ENCODE measurements at regions not wholly inside any gene's neighbourhood (a gene's known extent, or its start where the extent isn't known, plus 50 kb on each side); places are given as distances from the start of the nearest gene placed in this dataset.

DNA sequence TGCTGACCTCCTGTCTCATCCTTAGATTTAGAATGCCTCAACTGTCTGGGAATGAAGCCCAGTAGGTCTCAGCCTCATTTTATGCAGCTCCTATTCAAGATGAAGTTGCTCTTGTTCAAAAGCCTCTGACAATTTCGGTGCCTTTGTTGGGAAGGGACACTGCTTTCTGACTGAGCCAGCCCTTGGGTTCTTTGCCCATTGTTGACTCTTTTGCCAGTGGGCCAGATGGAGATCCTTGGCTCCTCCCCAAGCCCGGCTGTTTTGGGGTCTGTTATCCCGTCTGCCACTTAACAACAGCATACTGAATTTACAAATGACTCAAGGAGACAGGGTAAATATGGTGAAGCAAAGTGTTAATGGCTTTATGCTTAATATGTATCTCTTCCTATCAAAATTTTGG lies 58.3 kb upstream of the PRKX start:
- no peak overlapping the region for H3K4me2 ChIP-seq (ENCODE audit: low read length)
- H3K9ac ChIP-seq (ENCODE audit: low read length) = no peak overlapping the region
- DNase-seq (no peak), ATAC-seq (no peak)
- no peaks in the 10 kb centered on the region for H3K4me1 ChIP-seq (ENCODE audit: insufficient read depth, low read length)
- ChIA-PET CTCF (no interaction called here), POLR2A (ENCODE audit: unreplicated experiment) (no interaction called here)
- H3K36me3 ChIP-seq (ENCODE audit: low read depth, low read length) = no peaks in the 10 kb centered on the region
- H3K27me3 ChIP-seq (ENCODE audit: low read length) = peaks cover 21% of the 10 kb centered on the region
- H3K4me3 ChIP-seq (ENCODE audit: low read length) = no peak overlapping the region
- no peaks in the 10 kb centered on the region for H3K79me2 ChIP-seq (ENCODE audit: low read length)
- no peaks in the 10 kb centered on the region for H3F3A ChIP-seq (ENCODE audit: low read length, unreplicated experiment)
- H3K9me2 ChIP-seq (replicated peaks; ENCODE audit: low read length) = no peaks in the 10 kb centered on the region
- TF ChIP-seq EZH2phosphoT487 (IDR thresholded peaks at IDR 0.05; ENCODE audit: borderline replicate concordance, low read length) = no peak
- no peak for TF ChIP-seq CTCF (conservative IDR thresholded peaks at IDR 0.05; ENCODE audit: low read depth, low read length)
- no peak for TF ChIP-seq EZH2 (IDR thresholded peaks at IDR 0.05; ENCODE audit: low read length, unreplicated experiment)
- no peak overlapping the region for H3K27ac ChIP-seq (ENCODE audit: low read length)
- intact Hi-C loops (cut with micrococcal nuclease) = no loop called here
- H4K20me1 ChIP-seq (ENCODE audit: low read length) = no peaks in the 10 kb centered on the region
- no peak overlapping the region for H2AFZ ChIP-seq (ENCODE audit: low read length)
- H3K9me3 ChIP-seq (ENCODE audit: low read length) = no peaks in the 10 kb centered on the region
- no TSS peak for BruUV-seq (replicated peaks)

DNA sequence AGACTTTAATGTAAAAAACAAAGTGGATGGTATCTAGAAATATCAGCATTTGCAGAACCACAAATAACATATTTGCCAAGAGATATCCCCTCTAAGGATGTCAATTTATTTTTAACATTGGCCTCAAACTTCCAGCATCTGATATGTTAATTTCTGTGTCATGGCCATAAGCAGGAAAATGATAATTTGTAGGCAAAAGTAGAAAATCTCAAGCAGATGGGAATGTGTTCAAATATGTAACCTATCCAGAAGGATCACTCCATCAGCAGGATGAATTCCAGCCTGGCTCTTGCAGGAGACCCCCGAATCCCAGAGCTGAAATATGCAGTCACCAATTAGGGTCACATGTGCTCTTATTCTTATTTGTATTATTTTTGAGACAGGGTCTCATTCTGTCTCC lies 55.4 kb upstream of the PRKX start:
- ChIA-PET POLR2A (ENCODE audit: unreplicated experiment) (no interaction called here), CTCF (no interaction called here)
- Histone ChIP-seq H3K9me3 (ENCODE audit: low read length) (no peaks in the 10 kb centered on the region), H3K4me3 (ENCODE audit: low read length) (no peak overlapping the region), H3F3A (ENCODE audit: low read length, unreplicated experiment) (no peaks in the 10 kb centered on the region), H3K4me1 (ENCODE audit: insufficient read depth, low read length) (no peaks in the 10 kb centered on the region), H4K20me1 (ENCODE audit: low read length) (no peaks in the 10 kb centered on the region), H3K27ac (ENCODE audit: low read length) (no peak overlapping the region), H2AFZ (ENCODE audit: low read length) (no peak overlapping the region), H3K9me2 (replicated peaks; ENCODE audit: low read length) (no peaks in the 10 kb centered on the region), H3K79me2 (ENCODE audit: low read length) (no peaks in the 10 kb centered on the region), H3K9ac (ENCODE audit: low read length) (no peak overlapping the region), H3K27me3 (ENCODE audit: low read length) (peaks cover 11% of the 10 kb centered on the region), H3K36me3 (ENCODE audit: low read depth, low read length) (no peaks in the 10 kb centered on the region), H3K4me2 (ENCODE audit: low read length) (no peak overlapping the region)
- BruUV-seq (replicated peaks) = no TSS peak
- intact Hi-C loops (cut with micrococcal nuclease) = no loop called here
- ATAC-seq (no peak), DNase-seq (no peak)
- TF ChIP-seq EZH2phosphoT487 (IDR thresholded peaks at IDR 0.05; ENCODE audit: borderline replicate concordance, low read length) = no peak
- TF ChIP-seq CTCF (conservative IDR thresholded peaks at IDR 0.05; ENCODE audit: low read depth, low read length) = no peak
- no peak for TF ChIP-seq EZH2 (IDR thresholded peaks at IDR 0.05; ENCODE audit: low read length, unreplicated experiment)
